ENCODE measurements at regions not wholly inside any gene's neighbourhood (a gene's known extent, or its start where the extent isn't known, plus 50 kb on each side); places are given as distances from the start of the nearest gene placed in this dataset.
A peak's percentile ranks its signal among the peaks of the same experiment; 100 is the strongest.

DNA sequence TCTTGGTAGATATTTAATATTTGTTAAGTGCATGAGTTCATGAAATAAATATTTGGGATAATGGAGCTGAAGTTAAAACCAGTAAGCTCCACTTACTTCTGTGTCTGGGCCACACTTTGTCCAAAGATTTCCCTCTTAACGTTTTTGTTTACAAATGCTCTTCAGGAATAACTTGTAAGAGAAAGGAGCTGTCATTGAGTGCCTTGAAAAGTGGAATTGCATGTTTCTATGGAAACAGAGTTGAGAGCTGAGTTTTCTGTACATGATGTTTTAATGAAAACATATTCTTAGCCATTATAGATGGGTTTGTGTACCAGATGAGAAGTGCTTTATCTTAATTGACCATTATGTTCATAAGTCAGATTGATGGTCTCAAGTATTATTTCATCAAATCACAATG lies 1045.4 kb upstream of the EEF2KMT start:
- DNase-seq, result no peak

DNA sequence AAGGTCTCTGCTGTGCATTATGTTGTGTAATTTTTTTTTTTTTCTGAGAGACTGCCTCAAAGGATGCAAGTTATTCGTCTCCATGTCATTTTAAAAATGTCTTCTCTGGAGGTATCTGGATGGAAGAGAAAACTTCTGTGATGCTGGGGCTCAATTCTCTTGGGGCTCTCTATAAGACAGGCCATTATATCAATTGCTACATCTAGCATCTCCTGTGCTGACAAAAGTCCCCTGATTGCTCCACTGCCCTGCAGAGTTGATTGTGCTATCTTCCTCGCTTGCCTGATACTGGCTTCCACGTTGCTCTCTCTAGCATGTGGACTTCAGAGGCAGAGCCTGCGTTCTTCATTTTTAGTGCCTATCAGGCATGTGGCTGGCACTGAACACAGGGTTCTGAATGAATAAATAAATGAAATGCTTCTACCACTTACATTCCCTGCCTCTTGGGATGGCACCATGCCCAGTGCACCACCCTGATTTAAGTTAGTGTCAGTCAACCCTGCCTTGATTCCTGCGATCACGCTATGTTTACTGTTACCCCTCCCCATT lies 1035.5 kb upstream of the EEF2KMT start:
- no peak for DNase-seq

DNA sequence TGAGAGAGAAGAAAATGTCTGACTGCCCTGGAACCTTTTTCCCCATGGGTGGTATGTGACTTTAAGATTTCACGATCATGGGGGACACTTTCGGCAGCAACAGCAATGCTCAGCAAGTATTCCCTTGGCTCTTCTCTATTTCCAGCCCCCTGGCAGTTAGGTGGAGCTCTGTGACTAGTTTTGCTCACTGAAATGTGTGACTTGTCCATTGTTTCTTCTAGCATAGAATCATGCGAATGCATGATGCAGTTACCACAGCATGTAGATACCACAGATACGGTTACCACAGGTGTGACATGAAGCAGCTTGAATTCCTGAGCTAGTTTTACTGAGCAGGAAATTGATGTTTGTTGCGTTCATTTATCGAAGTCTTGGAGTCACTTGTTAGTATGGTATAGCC lies 1034.5 kb upstream of the EEF2KMT start:
- DNase-seq, result no peak

DNA sequence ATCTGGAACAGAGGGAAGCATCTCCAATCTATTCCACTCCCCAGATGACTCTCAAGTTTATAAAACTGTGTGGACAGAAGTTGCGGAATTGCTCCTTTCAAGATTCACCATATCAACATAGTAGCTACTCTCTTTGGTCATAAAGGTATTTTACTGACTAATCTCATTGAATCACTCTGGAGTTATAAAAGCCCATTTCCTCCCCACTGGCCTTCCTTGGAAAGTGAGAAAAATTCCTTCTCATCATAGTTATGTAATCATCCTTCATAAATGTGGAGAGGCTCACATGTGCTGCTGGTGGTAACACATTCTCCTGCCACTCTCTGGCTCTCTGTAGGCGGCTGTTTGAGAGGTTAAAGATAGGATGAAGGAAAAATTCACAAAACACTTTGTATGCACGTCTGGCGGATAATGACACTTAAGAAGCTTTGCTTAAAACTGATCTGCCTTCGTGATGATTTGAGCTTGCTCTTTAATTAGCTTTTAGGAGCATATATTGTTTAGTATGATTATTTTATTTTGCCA lies 1034.0 kb upstream of the EEF2KMT start:
- DNase-seq, result no peak

DNA sequence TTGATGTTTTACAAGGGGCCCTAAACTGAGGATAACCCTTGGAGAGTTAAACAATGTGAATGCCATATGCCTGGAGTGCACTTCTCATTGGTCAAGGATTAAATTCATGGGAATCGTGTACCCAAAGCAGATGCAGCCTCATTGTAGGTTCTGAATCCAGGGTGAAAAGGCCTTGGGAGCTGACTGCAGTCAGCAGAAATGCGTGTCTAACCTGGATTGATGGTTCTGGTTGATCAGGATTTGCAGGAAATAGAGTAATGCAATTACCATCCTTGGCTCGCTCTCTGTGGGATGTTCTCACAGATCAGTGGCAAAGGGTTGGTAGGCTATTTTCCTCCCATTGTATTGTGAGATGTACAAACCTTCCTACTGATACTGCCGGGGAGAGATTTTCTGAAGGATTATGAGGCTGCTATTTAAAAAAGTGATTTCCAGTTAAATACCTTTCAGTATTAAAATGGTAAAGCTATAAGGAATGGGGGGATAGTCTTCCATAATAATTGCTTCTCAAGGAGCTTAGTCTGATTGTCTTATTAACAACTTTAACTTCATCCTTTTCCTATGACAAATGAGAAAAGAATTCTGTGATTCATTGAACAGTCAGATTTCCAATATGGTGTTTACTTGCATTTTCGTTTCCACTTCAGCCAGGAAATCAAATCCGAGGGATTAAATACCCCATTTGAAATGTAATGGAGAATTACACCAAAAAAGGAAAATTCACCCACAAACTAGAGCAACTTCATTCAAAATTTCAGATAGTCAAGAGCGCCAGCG lies 1028.1 kb upstream of the EEF2KMT start:
- DNase-seq, result peak in 2 of 3 donors; percentile 8 to 13

DNA sequence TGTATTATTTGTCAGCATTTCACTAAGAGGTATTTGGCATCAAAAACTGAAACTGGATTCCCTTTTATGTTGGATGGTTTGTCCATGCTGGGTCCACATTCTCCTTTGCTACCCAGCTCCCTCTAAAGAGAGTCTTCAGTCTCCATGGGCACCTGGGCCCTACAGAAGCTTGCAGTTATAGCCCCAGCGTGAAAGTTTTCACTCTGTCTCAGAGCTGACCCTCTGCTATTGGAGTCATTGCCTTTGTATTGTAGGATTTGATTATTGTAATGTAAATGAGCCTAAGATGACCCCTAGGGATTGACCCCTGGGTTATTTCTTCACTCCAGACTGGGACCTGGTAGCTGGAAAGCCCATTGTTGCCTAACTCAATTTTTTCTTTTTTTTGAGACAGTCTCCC lies 1026.5 kb upstream of the EEF2KMT start:
- DNase-seq, result no peak

DNA sequence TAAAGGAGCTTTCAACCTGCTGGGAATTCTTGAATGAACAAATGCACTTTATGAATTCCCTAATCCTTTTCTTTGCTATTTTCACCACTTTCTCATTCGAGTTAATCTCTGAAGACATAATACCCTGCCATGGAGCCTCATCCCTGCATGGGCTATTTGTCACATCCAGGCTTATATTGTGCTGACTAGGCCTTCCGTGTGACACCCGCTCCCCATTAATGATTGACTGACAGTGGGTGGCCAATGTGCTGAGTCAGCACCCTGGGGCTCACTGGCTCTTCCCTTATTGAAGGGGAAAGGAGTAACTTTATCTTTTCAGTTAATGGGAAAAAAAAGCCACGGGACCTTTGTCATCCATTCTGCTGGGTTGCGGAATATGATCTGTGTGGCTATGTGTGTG lies 1024.8 kb upstream of the EEF2KMT start:
- no peak for DNase-seq

DNA sequence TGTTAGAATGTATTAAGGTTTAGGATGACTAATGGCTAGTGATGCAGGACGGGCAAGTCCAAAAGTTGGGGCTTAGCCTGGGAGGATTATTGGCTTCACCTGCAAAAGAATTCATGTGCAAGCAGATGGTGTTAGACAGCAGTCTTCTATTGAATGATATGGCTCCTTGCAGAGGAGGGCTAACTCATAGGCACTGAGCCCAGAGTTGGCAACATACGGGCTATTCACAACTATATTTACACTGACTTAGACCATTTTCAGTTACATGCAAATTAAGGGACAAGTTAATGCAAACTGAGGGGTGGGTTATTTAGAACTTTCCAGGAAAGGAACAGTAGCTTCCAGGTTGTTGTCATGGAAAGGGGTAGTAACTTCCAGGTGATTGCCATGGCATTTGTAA lies 1017.1 kb upstream of the EEF2KMT start:
- no peak for DNase-seq

DNA sequence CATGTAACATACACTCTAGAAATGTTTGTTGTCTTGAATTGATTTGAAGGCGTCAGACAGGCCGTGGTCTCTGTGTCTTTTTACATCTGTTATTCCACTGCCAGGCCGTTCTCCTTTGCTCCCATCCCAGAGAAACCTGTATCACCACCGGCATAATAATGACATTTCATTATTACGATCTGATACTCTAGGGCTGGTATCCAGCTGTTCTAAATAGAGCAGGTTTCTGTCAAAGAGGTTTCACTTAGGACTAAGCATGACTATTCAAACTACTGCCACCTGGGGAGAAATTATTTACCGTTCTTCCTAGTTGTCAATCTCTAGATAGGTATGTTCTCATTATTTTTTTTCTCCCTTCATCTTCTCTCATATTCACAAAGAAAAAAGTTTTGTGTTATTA lies 1016.2 kb upstream of the EEF2KMT start:
- DNase-seq, result no peak

DNA sequence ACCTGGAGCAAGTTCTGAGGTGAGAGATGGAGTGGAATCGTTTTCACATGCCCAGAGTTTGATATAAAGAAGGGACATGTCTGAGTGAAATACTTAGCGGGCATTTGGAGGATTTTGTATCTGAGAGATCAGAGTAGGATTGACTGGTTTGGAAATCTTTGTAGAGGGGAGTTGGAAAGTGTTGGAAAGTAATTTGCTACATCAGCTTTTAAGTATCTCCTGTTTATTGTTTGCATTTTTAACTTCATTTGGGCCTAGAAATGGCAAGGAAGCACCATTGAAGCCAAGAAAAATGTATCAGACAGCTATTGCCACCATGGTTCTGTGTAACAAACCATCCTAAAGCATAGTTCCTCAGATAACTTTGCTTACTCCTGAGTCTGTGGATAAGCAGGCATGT lies 1015.1 kb upstream of the EEF2KMT start:
- DNase-seq, result no peak

DNA sequence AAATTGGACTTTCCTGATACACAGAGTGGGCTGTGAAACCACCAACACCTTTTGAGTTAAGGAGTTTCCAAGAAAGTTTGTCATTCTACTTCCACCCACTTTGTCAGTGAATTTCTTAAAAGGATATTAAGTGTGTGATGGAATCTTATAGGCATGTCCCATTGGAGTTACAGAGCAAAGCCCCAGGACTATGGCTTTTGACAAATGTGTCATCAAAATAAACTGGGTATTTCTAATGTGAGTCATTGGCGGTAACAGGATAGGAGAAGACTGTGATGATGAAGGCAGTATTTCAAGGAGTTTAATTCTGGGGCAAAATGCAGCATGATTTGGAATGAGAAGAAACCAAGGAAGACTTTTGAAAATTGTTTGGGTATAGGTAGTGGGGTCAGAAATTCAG lies 1013.8 kb upstream of the EEF2KMT start:
- no peak for DNase-seq

DNA sequence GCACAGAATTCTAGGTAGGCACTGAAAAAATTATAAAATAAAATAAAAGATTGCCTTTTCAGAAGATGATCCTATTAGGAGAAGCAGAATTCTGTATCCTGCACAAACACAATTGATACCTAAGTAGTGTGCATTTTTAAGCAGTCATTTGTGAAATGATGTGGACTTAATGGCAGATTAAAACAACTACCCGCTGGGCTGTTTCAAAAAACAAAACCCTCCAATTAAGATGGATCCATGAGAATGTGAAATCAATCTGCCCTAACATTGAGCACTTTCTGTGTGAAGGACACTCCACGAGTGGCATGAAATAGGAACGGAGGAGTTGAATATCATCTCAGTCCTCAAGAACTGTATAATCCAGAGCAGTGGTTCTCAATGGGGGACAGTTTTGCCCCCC lies 1012.8 kb upstream of the EEF2KMT start:
- no peak for DNase-seq

DNA sequence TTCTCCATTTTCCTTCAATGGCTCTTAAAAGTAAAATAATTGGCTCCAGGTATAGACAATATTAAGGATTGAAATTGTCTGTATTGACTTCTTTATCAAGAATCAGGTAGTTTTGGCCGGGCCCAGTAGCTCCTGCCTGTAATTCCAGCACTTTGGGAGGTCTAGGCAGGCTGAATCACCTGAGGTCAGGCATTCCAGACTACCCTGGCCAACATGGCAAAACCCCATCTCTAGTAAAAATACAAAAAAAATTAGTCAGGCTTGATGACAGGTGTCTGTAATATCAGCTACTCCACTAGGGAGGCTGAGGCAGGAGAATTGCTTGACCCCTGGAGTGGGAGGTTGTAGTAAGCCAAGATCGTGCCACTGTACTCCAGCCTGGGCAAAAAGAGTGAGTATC lies 1008.5 kb upstream of the EEF2KMT start:
- DNase-seq, result no peak

DNA sequence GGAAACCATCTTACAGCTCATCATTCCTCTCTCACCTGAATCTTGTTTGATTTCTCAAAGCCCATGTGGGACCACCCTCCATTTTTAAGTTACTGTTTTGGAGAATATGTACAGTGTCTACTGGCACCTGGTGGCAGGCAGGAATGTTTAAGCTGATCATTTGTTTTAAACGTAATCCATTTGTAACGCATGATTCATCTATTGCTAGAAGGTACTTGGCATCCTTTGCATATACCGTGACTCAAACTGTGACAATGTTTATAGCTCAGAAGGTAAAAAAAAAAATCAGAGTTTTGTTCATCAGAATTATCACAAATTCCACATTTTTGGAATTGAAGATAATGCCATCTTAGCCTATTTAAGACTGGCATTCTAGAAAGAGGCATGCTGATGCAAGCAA lies 1007.5 kb upstream of the EEF2KMT start:
- no peak for DNase-seq

DNA sequence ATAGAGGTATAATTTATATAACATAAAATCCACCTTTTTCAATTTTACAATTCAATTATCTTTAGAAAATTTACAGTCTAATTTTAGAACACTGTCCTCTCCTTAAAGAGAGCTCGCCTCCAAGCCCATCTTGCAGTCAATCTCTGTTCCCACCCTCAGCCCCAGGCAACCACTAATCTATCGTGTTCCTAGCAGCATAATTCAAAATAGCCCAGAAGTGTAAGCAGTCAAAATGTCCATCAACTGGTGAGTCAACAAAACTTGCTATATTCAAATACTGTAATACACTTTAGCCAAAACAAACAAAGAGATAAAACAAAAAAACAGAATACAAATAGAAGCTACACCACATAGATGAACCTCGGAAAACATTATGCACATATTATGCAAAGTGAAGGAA lies 1006.8 kb upstream of the EEF2KMT start:
- no peak for DNase-seq

DNA sequence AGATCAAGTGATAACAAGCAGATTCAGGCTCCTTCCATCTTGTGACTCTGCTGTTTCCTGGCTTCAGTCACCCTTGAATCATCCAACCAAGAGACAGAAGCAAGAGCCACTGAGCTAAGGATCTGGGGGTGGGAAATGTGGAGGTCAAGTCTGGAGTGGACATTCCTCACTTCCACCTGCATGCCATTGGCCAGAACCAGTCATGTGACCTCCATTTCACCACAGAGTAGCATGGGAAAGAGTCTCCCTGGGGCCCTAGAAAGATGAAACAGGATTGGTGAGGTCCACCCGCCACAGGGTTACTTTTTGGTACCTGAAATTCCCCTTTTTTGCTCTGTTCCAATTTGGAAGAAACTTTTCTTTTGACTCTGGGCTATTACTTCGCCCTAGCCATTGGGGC lies 1006.0 kb upstream of the EEF2KMT start:
- no peak for DNase-seq

DNA sequence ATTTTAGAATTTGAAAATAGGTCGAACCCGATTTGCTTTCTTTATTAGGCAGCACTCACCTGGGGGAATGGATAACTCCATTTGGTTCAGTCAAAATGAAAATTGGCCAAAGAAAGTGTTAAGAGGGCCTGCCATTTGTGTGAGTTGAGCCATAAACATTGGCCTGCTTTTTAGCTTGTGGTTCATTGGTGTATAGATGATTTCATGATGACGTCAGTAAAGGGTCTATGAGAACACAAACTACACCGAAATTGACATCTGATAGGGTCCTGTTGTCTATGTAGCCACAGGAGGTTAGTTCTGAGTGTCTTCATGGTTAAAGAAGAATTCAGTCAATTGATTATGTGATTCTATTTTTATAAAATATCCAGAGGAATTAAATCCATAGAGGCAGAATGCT lies 1001.5 kb upstream of the EEF2KMT start:
- no peak for DNase-seq

DNA sequence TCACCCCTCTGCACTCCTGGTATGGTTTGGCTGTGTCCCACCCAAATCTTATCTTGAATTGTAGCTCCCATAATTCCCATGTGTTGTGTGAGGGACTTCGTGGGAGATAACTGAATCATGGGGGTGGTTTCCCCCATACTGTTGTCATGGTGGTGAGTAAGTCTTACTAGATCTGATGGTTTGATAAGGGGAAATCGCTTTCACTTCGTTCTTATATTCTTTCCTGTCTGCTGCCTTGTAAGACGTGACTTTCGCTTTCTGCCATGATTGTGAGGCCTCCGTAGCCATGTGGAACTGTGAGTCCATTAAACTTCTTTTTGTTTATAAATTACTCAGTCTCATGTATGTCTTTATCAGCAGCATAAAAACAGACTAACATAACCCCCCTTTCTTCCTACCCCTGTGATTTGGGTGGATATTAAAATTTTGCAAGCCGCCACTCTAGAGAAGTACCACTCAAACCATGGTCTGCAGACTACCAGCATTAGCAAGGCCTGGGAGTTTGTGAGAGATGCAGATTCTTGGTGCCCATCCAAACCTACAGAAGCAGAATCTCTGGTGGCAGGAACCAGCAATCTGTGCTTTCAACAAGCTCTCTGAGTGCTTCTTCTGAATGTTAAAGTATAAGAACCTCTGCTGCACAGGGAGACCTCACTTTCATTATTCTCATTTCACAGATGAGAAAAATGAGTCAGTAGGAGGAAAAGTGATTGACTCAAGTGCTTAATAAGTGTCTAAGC lies 999.5 kb upstream of the EEF2KMT start:
- no peak for DNase-seq

DNA sequence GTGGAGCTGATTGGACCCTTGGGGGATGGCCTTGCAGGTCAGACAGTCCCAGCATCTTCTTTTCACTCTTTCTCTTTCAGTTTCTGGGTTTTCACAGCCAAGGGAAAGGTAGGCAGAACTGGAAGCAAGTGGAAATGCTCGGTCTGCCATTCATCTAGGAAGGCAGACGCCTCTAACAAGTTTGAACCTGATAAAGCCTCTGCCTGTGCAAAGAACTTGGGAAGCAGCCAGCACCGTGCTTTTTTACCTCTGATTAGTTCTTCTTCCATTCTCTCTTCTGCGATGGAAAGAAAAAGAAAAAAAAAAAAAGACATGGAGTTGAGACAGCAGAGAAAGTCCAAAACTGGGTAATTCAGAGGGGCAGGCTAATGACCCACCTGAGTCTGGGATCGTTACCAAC lies 997.8 kb upstream of the EEF2KMT start:
- DNase-seq, result no peak

DNA sequence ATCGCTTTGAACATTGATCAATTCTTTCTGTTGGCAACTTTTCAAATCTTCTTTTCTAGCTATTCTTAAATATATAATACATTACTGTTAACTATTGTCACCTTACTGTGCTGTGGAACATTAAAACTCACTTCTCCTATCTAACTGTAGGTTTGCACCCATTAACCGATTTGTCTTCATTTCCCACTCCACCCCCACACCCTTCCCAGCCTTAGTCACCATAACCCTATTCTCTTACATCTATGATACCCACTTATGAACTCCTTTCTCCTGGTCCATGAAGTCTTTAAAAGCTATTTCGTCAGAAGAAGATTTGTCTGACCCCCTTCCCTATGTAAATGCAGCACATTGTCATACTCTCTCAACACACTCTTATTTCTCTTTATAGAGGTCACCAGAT lies 993.4 kb upstream of the EEF2KMT start:
- no peak for DNase-seq

DNA sequence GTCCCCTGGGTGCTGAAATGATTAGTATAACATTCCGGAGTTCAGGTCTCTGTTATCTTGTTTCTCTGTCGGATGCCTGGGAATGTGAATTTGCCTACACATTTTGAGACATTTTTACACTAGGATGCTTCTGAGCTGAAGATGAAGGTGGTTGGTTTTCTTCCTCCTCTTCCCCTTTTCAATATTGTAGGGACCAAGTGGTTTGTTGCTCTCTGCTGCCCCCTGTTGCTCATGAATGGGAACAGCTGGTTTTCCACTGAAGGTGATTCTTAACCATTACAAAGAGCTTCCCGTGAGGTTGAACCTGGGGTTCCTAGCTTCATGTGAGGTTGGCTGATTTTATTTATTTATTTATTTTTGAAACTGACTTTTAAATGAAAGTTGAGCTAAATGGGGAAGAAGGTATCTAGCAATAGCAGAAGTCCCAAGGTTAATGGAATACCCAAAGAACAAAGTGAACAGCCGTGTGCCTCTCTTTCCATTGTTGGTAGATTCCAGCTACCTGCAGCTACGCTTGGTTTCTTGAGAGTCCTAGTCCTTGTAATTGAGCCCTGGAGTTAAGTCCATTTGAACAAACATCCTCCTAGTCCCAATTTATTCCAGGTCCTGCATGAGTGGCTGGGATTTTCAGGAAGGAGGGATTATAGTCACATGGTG lies 983.9 kb upstream of the EEF2KMT start:
- DNase-seq, result peak; percentile 23 to 37 (median 32)

DNA sequence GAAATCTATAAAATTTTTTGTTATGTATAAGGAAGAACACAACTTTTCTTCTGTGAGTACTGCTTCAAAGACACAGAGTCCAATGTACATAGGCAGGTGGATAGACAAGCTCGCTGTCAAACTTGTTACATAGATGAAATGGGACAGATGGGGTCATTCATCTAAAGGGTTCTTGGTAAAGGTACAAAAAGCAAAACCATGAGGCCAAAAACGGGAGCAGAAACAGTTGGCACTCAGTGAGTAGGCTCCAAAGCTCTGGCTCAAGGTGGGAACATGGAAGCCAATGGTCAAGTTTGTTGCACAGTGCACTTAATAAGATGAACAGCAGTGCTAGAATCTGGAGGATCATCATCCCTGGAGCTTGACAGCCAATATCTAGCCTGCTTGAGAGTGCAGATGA lies 979.0 kb upstream of the EEF2KMT start:
- no peak for DNase-seq

DNA sequence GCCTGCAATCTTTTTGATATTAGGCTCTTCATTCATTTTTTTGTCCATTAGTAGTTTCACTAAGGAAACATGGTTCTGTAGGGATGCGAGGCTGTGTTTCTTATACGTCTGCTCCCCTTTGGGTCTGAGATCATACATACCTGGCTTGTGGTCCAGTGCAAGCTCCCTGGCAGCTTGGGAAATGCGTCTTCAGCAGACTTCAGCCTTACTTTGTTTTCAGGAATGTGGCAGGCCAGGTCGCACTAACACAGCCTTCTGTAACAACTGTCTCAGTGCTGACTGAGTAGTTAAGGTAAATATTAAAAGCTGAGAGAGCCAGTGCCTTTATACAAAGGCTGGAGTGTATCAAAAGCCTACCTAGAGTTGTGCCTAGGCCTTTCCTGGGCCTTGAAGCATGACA lies 970.5 kb upstream of the EEF2KMT start:
- DNase-seq, result no peak

All from muscle of back (tissue), 3 donors.